ENCODE measurements at regions not wholly inside any gene's neighbourhood (a gene's known extent, or its start where the extent isn't known, plus 50 kb on each side); places are given as distances from the start of the nearest gene placed in this dataset.

DNA sequence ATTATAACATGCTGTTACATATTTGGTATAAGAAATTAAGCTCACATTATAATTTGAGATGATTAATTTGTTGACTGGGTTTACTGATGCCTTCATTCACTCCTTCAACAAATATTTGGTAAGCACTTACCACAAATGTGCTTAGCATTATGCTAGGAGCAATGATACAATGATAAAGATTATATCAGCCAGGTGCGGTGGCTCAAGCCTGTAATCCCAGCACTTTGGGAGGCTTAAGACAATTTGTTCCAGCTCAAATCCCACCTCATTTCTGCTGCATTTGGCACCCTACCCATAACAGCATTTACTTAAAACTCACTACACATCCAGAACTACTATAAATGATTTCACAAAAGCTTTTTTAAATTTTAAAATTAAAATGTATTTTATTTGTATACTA is 1263.6 kb upstream of the RAG2 start:
- TF ChIP-seq POLR2A (IDR thresholded peaks at IDR 0.05; ENCODE audit: low read length) (no peak), GATA1 (IDR thresholded peaks at IDR 0.05; ENCODE audit: low read depth, low read length) (no peak)
